ENCODE measurements at regions not wholly inside any gene's neighbourhood (a gene's known extent, or its start where the extent isn't known, plus 50 kb on each side); places are given as distances from the start of the nearest gene placed in this dataset.

GRCh38 chr12:111211910-111212757 is 156.8 kb downstream of the PHETA1 start:
- H3K36me3 Mint-ChIP-seq, result no peaks in the 10 kb centered on the region
- H3K27ac Mint-ChIP-seq, result no peak overlapping the region
- no peaks in the 10 kb centered on the region for H3K9me3 Mint-ChIP-seq (ENCODE audit: low read depth)
- peaks cover 7% of the 10 kb centered on the region for H3K27me3 Mint-ChIP-seq
- no peak overlapping the region for H3K4me3 Mint-ChIP-seq
- H3K4me1 Mint-ChIP-seq (ENCODE audit: low read depth), result no peaks in the 10 kb centered on the region

DNA sequence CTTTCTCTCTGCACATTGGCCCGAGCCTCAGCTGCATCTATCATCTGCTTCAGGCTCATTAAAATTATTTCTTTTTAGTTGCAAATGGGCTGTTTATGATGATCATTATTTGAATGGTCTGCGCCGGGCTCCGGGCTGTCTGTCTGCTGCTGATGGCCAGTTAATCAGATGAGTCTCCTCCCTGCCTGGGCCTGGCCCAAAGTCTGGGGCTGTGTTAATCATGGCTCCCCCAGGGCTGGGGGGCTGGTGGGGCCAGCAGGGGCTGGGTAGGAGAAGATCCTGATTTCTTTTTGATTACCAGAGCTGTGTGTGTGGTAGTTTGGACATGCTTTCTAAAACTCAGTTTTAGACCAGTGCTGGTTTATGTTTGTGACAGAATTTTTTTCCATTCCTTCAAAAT is 159.1 kb downstream of the PHETA1 start:
- H3K9me3 Mint-ChIP-seq (ENCODE audit: low read depth), result no peaks in the 10 kb centered on the region
- no peaks in the 10 kb centered on the region for H3K4me1 Mint-ChIP-seq (ENCODE audit: low read depth)
- peaks cover 7% of the 10 kb centered on the region for H3K27me3 Mint-ChIP-seq
- no peaks in the 10 kb centered on the region for H3K36me3 Mint-ChIP-seq
- no peak overlapping the region for H3K27ac Mint-ChIP-seq
- no peak overlapping the region for H3K4me3 Mint-ChIP-seq

- Mint-ChIP-seq H3K4me3 (no peak overlapping the region), H3K9me3 (ENCODE audit: low read depth) (no peaks in the 10 kb centered on the region), H3K36me3 (no peaks in the 10 kb centered on the region), H3K27me3 (peaks cover 7% of the 10 kb centered on the region), H3K27ac (no peak overlapping the region), H3K4me1 (ENCODE audit: low read depth) (no peaks in the 10 kb centered on the region)
Measured at GRCh38 chr12:111207761-111208160, 161.1 kb downstream of the PHETA1 start.

DNA sequence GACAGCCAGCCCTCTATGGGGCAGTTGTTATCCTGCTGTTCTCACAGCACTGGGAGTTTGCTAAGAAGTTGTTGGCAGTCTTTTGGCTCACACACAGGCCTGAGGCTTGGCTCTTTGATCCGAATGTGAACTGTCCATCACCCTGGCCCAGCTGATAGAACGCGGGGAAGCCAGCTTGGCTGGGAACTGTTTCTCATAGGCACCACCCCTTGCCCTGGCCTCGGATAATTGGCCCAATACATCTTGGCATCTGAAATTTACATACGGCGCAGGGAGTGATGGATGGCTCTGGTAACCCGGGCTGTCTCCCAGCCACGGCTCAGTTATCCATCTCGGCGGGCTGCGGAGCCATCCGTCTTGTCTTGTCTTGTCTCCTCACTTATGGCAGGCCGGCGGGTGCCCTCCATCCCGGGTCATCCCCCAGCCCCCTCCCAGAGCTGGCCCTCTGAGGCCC is 164.1 kb downstream of the PHETA1 start:
- H3K9me3 Mint-ChIP-seq (ENCODE audit: low read depth), result no peaks in the 10 kb centered on the region
- H3K36me3 Mint-ChIP-seq, result no peaks in the 10 kb centered on the region
- peaks cover 7% of the 10 kb centered on the region for H3K27me3 Mint-ChIP-seq
- peaks cover 2% of the 10 kb centered on the region for H3K4me1 Mint-ChIP-seq (ENCODE audit: low read depth)
- no peak overlapping the region for H3K4me3 Mint-ChIP-seq
- H3K27ac Mint-ChIP-seq, result no peak overlapping the region

DNA sequence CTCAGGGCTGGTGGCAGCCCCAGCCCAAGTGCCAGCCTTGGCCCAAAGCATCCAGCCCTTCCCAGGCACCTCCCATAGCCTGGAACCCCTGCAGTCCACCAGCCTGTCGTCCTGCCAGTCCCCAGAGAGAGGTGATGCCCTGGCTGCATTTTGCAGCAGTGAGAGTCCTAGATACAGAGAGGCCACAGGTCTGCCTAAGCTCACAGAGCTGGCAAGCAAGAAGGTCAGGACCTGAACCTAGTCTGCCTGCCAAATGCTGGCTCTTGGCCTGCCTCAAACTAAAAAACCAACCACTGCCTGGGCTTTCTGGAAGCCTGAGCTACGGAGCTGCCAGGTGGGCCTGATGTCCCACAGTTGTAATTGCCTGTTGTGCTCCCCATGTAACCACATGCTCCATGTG is 164.9 kb downstream of the PHETA1 start:
- H3K9me3 Mint-ChIP-seq (ENCODE audit: low read depth), result no peaks in the 10 kb centered on the region
- peaks cover 7% of the 10 kb centered on the region for H3K27me3 Mint-ChIP-seq
- peaks cover 2% of the 10 kb centered on the region for H3K4me1 Mint-ChIP-seq (ENCODE audit: low read depth)
- no peak overlapping the region for H3K27ac Mint-ChIP-seq
- H3K36me3 Mint-ChIP-seq, result no peaks in the 10 kb centered on the region
- H3K4me3 Mint-ChIP-seq, result no peak overlapping the region

GRCh38 chr12:111203446-111203845 is 165.4 kb downstream of the PHETA1 start:
- Mint-ChIP-seq H3K36me3 (no peaks in the 10 kb centered on the region), H3K4me1 (ENCODE audit: low read depth) (peaks cover 2% of the 10 kb centered on the region), H3K27me3 (peaks cover 6% of the 10 kb centered on the region), H3K27ac (no peak overlapping the region), H3K4me3 (no peak overlapping the region), H3K9me3 (ENCODE audit: low read depth) (no peaks in the 10 kb centered on the region)

GRCh38 chr12:111202237-111202915 is 166.5 kb downstream of the PHETA1 start:
- Mint-ChIP-seq H3K36me3 (no peaks in the 10 kb centered on the region), H3K27me3 (peaks cover 6% of the 10 kb centered on the region), H3K9me3 (ENCODE audit: low read depth) (no peaks in the 10 kb centered on the region), H3K27ac (no peak overlapping the region), H3K4me1 (ENCODE audit: low read depth) (peaks cover 2% of the 10 kb centered on the region), H3K4me3 (no peak overlapping the region)

DNA sequence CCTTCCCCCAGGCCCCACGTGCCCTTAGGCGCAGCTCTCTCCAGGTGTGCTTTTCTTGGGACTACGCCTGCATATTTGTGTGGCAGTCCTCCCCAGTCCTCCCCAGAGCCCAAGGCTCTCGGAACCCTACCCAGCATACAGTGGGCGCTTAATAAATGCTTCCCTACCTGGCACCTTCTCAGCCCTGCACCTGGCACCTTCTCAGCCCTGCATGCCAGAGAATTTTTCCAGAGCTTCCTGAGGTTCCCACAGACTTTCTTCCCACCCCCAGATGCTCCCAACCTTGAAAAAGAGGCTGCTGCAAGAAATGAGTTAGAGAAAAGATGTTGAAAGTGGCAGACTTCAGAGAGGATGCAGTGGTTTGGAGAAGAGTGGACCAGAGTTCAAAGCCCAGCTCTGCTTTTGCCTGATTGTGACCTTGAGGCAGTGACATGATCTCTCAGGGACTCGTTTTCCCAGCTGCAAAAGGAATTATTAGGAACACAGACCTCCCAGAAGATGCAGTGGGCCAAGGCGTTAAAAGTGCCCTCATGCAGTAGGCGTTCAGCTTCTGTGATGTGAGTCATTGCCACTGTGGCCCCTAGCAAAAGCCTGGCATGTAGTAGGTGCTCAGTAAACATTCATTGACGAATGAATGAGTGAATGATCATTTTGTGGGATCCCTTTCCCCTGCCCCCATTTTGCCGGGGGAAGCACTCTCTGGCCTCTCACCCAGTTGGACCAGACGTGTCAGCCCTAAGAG is 167.2 kb downstream of the PHETA1 start:
- Mint-ChIP-seq H3K9me3 (ENCODE audit: low read depth) (no peaks in the 10 kb centered on the region), H3K27ac (no peak overlapping the region), H3K4me3 (no peak overlapping the region), H3K4me1 (ENCODE audit: low read depth) (peaks cover 2% of the 10 kb centered on the region), H3K36me3 (no peaks in the 10 kb centered on the region), H3K27me3 (peaks cover 6% of the 10 kb centered on the region)

DNA sequence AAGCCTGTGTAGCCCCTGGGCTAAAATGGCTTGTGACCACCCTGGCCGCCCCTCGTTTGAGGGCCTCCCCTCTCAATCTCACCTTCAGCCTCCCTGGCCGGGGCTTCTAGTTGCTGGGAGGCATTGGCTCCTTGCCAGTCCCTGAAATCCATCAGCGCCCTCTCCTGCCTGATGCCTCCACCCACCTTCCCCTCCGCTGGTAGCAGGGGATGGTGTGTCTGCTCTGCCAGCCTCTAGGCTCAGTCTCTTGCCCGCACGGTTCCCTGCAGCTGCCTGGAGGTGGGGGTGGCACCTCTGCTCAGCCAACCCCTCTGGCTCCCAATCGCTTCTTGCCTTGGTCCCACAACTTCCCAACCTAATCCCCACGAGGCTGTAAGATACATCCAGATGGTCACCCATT is 167.9 kb downstream of the PHETA1 start:
- H3K9me3 Mint-ChIP-seq (ENCODE audit: low read depth), result no peaks in the 10 kb centered on the region
- peaks cover 2% of the 10 kb centered on the region for H3K4me1 Mint-ChIP-seq (ENCODE audit: low read depth)
- no peaks in the 10 kb centered on the region for H3K36me3 Mint-ChIP-seq
- peaks cover 6% of the 10 kb centered on the region for H3K27me3 Mint-ChIP-seq
- H3K27ac Mint-ChIP-seq, result no peak overlapping the region
- H3K4me3 Mint-ChIP-seq, result no peak overlapping the region

- peaks cover 6% of the 10 kb centered on the region for H3K27me3 Mint-ChIP-seq
Measured at GRCh38 chr12:111197376-111197944, 171.4 kb downstream of the PHETA1 start.

DNA sequence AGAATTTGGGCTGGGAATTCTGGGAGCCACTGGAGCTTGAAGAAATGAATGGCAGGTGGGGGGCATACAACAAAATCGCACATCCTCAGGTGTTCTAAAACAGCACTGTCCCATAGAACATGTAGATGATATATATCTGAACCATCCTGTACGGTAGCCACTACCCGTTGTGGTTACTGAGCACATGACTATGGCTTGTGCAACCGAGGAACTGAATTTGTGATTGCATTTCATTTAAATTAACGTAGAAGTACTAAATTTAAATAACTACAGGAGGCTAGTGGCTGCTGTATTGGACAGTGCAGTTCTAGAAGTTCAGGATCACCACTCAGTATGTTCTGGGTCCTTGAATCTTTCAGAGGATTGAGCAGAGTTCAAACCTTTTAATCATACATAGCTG is 172.4 kb downstream of the PHETA1 start:
- H3K4me1 Mint-ChIP-seq (ENCODE audit: low read depth), result no peaks in the 10 kb centered on the region
- H3K9me3 Mint-ChIP-seq (ENCODE audit: low read depth), result no peaks in the 10 kb centered on the region
- peaks cover 2% of the 10 kb centered on the region for H3K27me3 Mint-ChIP-seq
- no peak overlapping the region for H3K4me3 Mint-ChIP-seq
- H3K36me3 Mint-ChIP-seq, result no peaks in the 10 kb centered on the region
- H3K27ac Mint-ChIP-seq, result no peak overlapping the region

More at GRCh38 chr12:111197376-111197944, 171.4 kb downstream of the PHETA1 start:
- no peaks in the 10 kb centered on the region for H3K9me3 Mint-ChIP-seq (ENCODE audit: low read depth)
- no peak overlapping the region for H3K4me3 Mint-ChIP-seq
- peaks cover 1% of the 10 kb centered on the region for H3K4me1 Mint-ChIP-seq (ENCODE audit: low read depth)
- H3K36me3 Mint-ChIP-seq, result no peaks in the 10 kb centered on the region
- H3K27ac Mint-ChIP-seq, result no peak overlapping the region

GRCh38 chr12:111195316-111195715 is 173.6 kb downstream of the PHETA1 start:
- H3K27ac Mint-ChIP-seq, result no peak overlapping the region
- no peaks in the 10 kb centered on the region for H3K4me1 Mint-ChIP-seq (ENCODE audit: low read depth)
- H3K9me3 Mint-ChIP-seq (ENCODE audit: low read depth), result no peaks in the 10 kb centered on the region
- no peaks in the 10 kb centered on the region for H3K27me3 Mint-ChIP-seq
- no peaks in the 10 kb centered on the region for H3K36me3 Mint-ChIP-seq
- no peak overlapping the region for H3K4me3 Mint-ChIP-seq

DNA sequence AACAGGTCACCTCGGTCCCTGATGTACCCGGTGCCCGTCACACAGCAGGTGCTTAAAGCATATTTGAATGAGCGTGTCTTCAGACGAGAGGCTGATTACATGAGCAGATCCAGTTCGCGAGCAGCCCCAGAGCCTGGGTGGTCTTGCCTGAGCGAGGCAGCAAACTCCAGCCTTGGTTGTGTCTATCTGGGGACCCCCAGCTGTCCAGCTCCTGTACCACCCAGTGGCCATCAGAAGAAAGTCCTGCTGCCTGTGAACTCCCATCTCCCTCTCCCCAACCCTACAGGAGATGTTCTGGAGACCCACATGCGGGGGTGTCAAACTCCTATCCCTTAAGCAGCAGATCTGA is 174.2 kb downstream of the PHETA1 start:
- Mint-ChIP-seq H3K9me3 (ENCODE audit: low read depth) (no peaks in the 10 kb centered on the region), H3K4me3 (no peak overlapping the region), H3K4me1 (ENCODE audit: low read depth) (no peaks in the 10 kb centered on the region), H3K27ac (no peak overlapping the region), H3K36me3 (no peaks in the 10 kb centered on the region), H3K27me3 (no peaks in the 10 kb centered on the region)

GRCh38 chr12:111193977-111194702 is 174.8 kb downstream of the PHETA1 start:
- H3K9me3 Mint-ChIP-seq (ENCODE audit: low read depth), result no peaks in the 10 kb centered on the region
- no peak overlapping the region for H3K27ac Mint-ChIP-seq
- H3K36me3 Mint-ChIP-seq, result no peaks in the 10 kb centered on the region
- H3K27me3 Mint-ChIP-seq, result no peaks in the 10 kb centered on the region
- H3K4me1 Mint-ChIP-seq (ENCODE audit: low read depth), result no peaks in the 10 kb centered on the region
- H3K4me3 Mint-ChIP-seq, result no peak overlapping the region

Measured in activated naive CD8-positive, alpha-beta T cell (primary cell).